ENCODE measurements at regions not wholly inside any gene's neighbourhood (a gene's known extent, or its start where the extent isn't known, plus 50 kb on each side); places are given as distances from the start of the nearest gene placed in this dataset.

DNA sequence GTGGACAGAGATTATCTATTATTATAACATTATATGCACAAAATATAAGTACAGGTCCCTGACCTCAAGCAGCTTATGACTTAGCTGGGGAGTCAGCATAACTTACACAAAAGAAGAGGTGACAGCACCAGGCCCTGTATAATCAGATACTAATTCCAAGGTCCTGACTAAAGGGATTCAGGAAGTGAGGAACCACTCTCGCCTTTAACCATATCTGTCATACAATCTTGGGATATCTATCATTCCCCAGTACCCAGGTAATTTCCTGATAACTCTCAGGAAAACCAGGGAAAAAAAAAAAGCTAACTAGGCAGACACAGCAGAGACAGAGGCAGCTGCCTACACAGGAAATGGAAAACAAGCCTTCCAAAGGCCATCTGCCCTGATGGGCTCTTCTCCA is 78.5 kb upstream of the CAMK1G start:
- DNase-seq (ENCODE audit: low read depth in 3 of 3): no peak

DNA sequence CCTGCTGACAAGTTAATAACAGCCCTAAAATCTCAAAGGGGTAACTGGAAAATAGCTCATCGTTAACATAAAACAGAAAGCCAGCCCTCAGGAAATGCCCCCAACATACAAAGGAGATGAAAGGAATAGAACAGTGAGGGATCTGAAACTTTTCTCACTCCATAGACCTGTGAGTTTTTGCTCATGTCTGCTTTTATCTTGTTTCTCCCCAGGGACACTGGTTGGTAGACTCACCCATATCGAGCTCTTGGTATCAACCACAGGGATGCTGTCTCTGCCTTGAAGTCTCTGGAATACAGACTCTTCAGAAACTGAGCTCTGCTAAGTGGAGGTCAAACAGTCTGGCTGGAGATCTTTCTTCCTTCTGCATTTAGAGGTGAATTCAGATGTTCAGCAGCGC is 77.4 kb upstream of the CAMK1G start:
- DNase-seq (ENCODE audit: low read depth in 3 of 3): no peak

GRCh38 chr1:209509039-209509438 is 74.5 kb upstream of the CAMK1G start:
- no peak for DNase-seq (ENCODE audit: low read depth in 3 of 3)

GRCh38 chr1:209510063-209510462 is 73.5 kb upstream of the CAMK1G start:
- no peak for DNase-seq (ENCODE audit: low read depth in 3 of 3)

- no peak for DNase-seq (ENCODE audit: low read depth in 3 of 3)
Measured at GRCh38 chr1:209511169-209511568, 72.3 kb upstream of the CAMK1G start.

- DNase-seq (ENCODE audit: low read depth in 3 of 3): no peak
Measured at GRCh38 chr1:209512821-209513220, 70.7 kb upstream of the CAMK1G start.

GRCh38 chr1:209513226-209513625 is 70.3 kb upstream of the CAMK1G start:
- DNase-seq (ENCODE audit: low read depth in 3 of 3): no peak

DNA sequence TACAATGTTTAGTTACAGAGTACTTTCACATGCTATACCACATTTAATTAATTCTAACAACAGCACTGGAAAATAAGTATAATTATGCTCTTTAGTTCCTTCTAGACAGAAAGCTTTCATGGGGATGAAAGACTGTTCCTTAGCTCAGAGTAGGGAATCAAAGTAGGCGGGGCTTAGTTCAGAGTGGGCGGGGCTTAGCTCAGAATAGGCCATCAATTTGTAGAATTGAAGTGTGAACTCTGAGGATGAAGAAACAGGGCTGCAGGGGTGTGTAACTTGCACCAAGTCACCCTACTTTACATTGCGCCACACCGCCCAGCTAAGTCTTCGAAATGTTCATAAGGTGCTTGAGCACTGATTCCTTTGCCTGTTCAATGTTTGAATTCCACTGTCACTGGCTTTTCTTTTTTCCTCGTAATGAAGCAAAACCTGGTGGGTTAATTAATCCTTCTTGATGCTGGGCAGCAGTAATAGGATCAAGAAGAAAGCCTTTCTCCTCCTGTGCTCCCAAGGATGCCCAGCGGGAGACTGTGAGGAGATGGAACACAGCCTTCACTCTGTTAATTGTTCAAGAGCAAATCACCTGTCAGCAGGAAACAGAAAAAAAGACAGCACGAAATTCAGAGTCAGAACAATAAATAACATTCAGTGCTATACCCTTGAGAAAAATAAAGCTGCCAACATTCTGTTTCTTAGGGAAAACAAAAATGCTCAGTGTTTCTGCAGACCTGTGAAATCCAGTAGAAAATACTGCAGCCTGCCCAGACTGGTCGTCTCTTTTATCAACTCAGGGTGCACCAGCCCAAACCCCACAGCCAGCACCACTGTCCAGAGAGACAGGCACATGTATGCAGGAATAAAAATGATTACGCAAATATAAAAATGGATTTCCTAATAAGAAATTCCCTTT is 66.5 kb upstream of the CAMK1G start:
- no peak for DNase-seq (ENCODE audit: low read depth in 3 of 3)

DNA sequence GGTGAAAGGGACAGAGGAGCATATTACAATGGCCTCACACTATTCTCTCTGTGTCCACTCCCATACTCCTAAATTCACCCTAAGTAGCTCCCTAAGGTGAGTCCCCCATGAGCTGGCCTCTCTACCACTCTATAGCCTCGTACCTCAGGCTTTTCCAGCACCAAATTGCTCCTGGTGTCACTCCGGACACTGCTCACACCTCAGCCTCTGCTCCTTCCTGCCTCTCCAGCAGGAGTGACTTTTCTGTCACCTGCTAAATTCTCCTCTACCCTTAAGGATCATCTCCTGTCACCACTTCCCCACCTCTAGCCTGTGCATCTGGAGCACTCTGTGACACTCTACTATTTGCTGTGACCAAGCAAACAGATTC is 65.8 kb upstream of the CAMK1G start:
- DNase-seq (ENCODE audit: low read depth in 3 of 3): no peak

DNA sequence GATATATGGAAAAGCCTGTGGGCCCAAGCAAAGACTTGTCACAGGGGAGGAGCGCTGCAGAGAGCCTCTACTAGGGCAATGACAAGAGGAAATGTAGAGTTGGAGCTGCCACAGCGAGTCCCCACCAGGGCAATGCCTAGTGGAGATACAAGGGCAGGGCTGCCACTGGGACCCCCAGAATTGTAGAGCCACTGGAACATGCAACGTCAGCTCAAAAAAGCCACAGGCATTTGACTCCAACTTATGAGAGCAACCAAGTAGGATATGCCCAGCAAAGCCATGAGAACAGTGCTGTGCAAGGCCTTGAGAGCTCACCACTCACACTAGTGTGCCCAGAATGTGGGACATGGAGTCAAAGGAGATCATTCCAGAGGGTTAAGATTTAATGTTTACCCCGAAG is 63.7 kb upstream of the CAMK1G start:
- DNase-seq (ENCODE audit: low read depth in 3 of 3): no peak

DNA sequence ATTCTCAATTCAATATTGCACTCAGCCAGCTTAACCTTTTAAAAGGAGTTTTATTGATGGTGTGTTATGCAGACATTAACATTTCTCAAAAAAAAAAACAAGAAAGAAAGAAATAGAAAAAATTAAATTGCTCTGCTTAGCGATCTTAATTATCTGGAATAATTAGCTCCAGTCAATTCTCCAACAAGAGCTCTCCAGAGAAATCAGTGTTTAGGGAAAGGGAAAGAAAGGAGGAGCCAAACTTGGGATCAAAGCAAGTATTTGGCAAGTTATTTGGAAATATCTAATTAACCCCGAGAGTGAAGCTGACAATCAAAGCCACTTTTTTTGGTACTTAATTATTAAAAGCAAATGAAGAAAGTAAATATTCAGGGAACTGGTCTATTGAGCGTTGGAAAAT is 60.7 kb upstream of the CAMK1G start:
- no peak for DNase-seq (ENCODE audit: low read depth in 3 of 3)

GRCh38 chr1:209526137-209526536 is 57.4 kb upstream of the CAMK1G start:
- DNase-seq (ENCODE audit: low read depth in 3 of 3): no peak

- no peak for DNase-seq (ENCODE audit: low read depth in 3 of 3)
Measured at GRCh38 chr1:209527372-209527771, 56.1 kb upstream of the CAMK1G start.

GRCh38 chr1:209527993-209528717 is 55.4 kb upstream of the CAMK1G start:
- no peak for DNase-seq (ENCODE audit: low read depth in 3 of 3)

GRCh38 chr1:209529233-209529632 is 54.3 kb upstream of the CAMK1G start:
- DNase-seq (ENCODE audit: low read depth in 3 of 3): no peak

GRCh38 chr1:209531006-209531405 is 52.5 kb upstream of the CAMK1G start:
- no peak for DNase-seq (ENCODE audit: low read depth in 3 of 3)

- no peak for DNase-seq (ENCODE audit: low read depth in 3 of 3)
Measured at GRCh38 chr1:209531549-209531948, 52.0 kb upstream of the CAMK1G start.

Data from stimulated activated CD4-positive, alpha-beta T cell treated with anti-CD3 and anti-CD28 coated beads, TNF-alpha, amount 100 ng/mL, for 4 hours (primary cell).